Parathyroid adenoma (tissue), 2 donors: ENCODE measurements at regions not wholly inside any gene's neighbourhood (a gene's known extent, or its start where the extent isn't known, plus 50 kb on each side); places are given as distances from the start of the nearest gene placed in this dataset.

ENCODE experiments used
- H2AFZ ChIP-seq: fragments of 300-600 bp; sonication (generic); one replicate; pipeline ENCODE4 v1.7.0; 2017; ENCODE audit warnings: antibody characterized with exemption, mild to moderate bottlenecking
- H3K27ac ChIP-seq: fragments of 300-600 bp; sonication (generic); one replicate; pipeline ENCODE4 v1.7.0; 2017
- H3K27me3 ChIP-seq: fragments of 300-600 bp; sonication (generic); one replicate; pipeline ENCODE4 v1.7.0; 2017; ENCODE audit warnings: low read length; ENCODE audit not compliant: control insufficient read depth, insufficient read depth
- H3K36me3 ChIP-seq: fragments of 300-600 bp; sonication (generic); one replicate; pipeline ENCODE4 v1.7.0; 2017; ENCODE audit warnings: low read length; ENCODE audit not compliant: control insufficient read depth, insufficient read depth
- H3K4me1 ChIP-seq: fragments of 300-600 bp; sonication (generic); one replicate; pipeline ENCODE4 v1.7.0; 2017; ENCODE audit warnings: control low read depth
- H3K4me2 ChIP-seq: fragments of 300-600 bp; sonication (generic); one replicate; pipeline ENCODE4 v1.7.0; 2017; ENCODE audit warnings: low read length
- H3K4me3 ChIP-seq: fragments of 300-600 bp; sonication (generic); one replicate; pipeline ENCODE4 v1.7.0; 2017; ENCODE audit warnings: low read depth, low read length
- H3K79me2 ChIP-seq: fragments of 300-600 bp; sonication (generic); one replicate; pipeline ENCODE4 v1.7.0; 2017; ENCODE audit warnings: control low read depth
- H3K9ac ChIP-seq: fragments of 300-600 bp; sonication (generic); one replicate; pipeline ENCODE4 v1.7.0; 2017; ENCODE audit warnings: mild to moderate bottlenecking
- H3K9me3 ChIP-seq: fragments of 300-600 bp; sonication (generic); one replicate; pipeline ENCODE4 v1.7.0; 2017; ENCODE audit warnings: low read length; ENCODE audit not compliant: control insufficient read depth
- TF ChIP-seq, protein P1 (sequence below): fragments of 300-600 bp; sonication (generic); IDR thresholded peaks from one replicate; pipeline ENCODE4 v1.7.0; 2017; ENCODE audit warnings: antibody characterized with exemption, mild to moderate bottlenecking
- donor health status: primary hyperparathyroidism.

DNA sequence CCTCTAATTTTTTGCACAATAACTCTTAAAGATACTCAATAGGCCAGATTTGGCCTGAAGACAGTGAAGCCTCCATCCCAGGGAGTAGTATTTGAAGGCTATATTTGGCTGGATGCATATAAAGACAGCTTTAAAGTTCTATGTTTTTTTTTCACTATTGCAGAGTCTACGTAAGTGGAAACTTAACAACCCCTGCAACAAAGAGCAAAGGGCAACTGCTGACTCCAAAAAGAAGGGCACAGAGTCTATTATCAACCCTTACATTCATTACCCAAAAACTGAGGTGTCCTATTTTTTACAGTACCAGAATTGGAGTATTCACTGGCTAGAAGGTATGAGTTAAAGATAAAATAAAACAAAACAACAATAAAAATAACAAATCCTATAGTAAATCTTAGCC lies 329.8 kb upstream of the PKN2 start:
- H3K4me3 ChIP-seq: no peak overlapping the region
- H3K4me2 ChIP-seq: no peak overlapping the region
- no peaks in the 10 kb centered on the region for H3K4me1 ChIP-seq
- TF ChIP-seq, protein P1, sequence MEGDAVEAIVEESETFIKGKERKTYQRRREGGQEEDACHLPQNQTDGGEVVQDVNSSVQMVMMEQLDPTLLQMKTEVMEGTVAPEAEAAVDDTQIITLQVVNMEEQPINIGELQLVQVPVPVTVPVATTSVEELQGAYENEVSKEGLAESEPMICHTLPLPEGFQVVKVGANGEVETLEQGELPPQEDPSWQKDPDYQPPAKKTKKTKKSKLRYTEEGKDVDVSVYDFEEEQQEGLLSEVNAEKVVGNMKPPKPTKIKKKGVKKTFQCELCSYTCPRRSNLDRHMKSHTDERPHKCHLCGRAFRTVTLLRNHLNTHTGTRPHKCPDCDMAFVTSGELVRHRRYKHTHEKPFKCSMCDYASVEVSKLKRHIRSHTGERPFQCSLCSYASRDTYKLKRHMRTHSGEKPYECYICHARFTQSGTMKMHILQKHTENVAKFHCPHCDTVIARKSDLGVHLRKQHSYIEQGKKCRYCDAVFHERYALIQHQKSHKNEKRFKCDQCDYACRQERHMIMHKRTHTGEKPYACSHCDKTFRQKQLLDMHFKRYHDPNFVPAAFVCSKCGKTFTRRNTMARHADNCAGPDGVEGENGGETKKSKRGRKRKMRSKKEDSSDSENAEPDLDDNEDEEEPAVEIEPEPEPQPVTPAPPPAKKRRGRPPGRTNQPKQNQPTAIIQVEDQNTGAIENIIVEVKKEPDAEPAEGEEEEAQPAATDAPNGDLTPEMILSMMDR: no peak
- no peak overlapping the region for H3K9ac ChIP-seq
- no peaks in the 10 kb centered on the region for H3K36me3 ChIP-seq
- no peaks in the 10 kb centered on the region for H3K79me2 ChIP-seq
- no peaks in the 10 kb centered on the region for H3K9me3 ChIP-seq
- H3K27me3 ChIP-seq: no peaks in the 10 kb centered on the region
- H3K27ac ChIP-seq: no peak overlapping the region
- no peak overlapping the region for H2AFZ ChIP-seq

DNA sequence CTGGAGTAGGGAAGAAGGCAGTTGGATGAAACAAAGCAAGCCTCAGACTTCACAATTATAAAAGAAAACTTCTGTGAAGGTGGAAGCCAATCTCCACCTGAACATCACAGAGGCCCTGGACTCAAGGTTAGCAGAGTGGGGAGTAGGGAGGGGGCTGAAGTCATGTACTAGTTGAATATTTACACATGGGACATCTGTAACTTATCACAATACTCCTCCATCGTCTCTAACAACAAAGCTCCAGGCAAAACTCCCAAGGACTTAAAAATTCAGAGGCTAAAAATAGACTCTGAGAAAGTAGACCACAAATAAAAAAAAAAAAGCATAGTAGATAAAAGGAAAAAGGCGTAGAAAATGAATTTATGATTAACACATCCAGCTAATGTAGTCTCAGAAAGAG lies 326.3 kb upstream of the PKN2 start:
- Histone ChIP-seq H3K4me3 (no peak overlapping the region), H3K36me3 (no peaks in the 10 kb centered on the region), H3K9me3 (no peaks in the 10 kb centered on the region), H3K4me1 (no peaks in the 10 kb centered on the region), H3K27me3 (no peaks in the 10 kb centered on the region), H3K27ac (no peak overlapping the region), H2AFZ (no peak overlapping the region), H3K9ac (no peak overlapping the region), H3K4me2 (no peak overlapping the region), H3K79me2 (no peaks in the 10 kb centered on the region)
- TF ChIP-seq, protein P1: no peak

DNA sequence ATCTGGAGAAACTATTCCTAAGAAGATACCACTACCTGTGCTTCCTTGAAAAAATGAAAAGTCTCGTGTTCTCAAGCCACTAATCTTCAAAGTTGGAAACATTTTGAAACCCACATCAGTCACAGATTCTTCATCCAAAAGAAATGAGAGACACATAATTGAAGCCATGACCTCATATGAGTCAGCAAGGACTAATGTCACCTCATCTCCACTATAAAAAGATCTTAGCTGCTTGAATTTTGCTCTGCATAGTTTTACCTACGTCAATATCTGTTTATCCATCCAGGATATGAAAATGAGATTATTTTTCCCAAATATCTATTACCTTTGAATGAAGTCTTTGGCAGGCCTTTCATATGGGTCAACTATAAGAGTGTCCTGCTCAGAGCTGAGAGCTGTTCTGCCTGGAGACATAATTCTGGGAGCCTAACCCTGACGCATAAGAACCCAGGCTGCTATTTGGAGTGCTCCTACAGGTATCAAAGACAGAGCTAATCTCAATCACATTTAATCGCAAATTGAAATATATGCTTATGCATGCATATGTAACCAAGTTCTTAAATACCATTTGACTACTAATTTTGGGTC lies 312.5 kb upstream of the PKN2 start:
- Histone ChIP-seq H3K79me2 (no peaks in the 10 kb centered on the region), H3K27ac (no peak overlapping the region), H3K4me2 (no peak overlapping the region), H3K36me3 (no peaks in the 10 kb centered on the region), H3K4me3 (no peak overlapping the region), H2AFZ (no peak overlapping the region), H3K9me3 (no peaks in the 10 kb centered on the region), H3K9ac (no peak overlapping the region), H3K27me3 (no peaks in the 10 kb centered on the region), H3K4me1 (no peaks in the 10 kb centered on the region)
- TF ChIP-seq, protein P1: no peak

DNA sequence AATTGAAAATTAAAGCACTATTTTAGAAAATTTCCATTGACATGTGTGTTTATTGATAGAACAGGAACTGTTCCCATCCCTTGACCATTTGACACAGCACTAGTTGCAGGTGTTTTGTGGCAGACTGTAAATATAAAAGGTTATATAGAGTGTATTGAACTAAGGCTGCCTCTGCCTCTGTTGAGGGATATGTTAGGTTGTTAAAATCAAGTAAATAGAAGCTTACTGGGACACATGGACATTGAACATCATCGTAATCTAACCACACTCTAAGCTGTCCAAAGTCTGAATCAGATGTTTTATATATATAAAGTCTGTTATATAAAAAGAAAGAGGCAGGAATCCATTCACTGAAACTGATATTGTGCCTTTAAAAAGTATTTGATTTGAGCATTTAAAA lies 308.1 kb upstream of the PKN2 start:
- H3K9ac ChIP-seq: no peak overlapping the region
- H3K36me3 ChIP-seq: no peaks in the 10 kb centered on the region
- H3K79me2 ChIP-seq: no peaks in the 10 kb centered on the region
- H3K9me3 ChIP-seq: no peaks in the 10 kb centered on the region
- no peak overlapping the region for H3K27ac ChIP-seq
- no peak overlapping the region for H2AFZ ChIP-seq
- no peaks in the 10 kb centered on the region for H3K27me3 ChIP-seq
- H3K4me2 ChIP-seq: no peak overlapping the region
- TF ChIP-seq, protein P1: no peak
- H3K4me3 ChIP-seq: no peak overlapping the region
- H3K4me1 ChIP-seq: no peaks in the 10 kb centered on the region

DNA sequence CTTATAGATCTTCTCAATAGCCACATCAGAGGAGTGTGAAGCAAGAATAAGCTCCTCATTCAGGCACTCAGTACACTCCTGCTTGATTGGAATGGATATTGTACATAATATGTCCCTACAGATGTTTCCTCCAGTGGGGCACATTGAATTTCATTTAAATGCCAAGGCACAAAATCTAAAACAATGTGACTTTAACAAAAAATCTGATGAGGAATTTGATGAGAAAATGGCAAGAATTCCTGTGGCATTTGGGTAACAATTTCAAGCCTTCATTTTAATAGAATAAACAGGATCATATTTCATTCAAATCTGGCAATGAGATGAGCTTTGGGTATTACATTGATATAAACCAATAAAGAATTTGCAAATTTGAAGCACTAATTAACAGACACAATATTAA lies 307.7 kb upstream of the PKN2 start:
- no peaks in the 10 kb centered on the region for H3K4me1 ChIP-seq
- no peaks in the 10 kb centered on the region for H3K27me3 ChIP-seq
- no peak overlapping the region for H3K9ac ChIP-seq
- no peak overlapping the region for H2AFZ ChIP-seq
- no peaks in the 10 kb centered on the region for H3K79me2 ChIP-seq
- H3K4me2 ChIP-seq: no peak overlapping the region
- H3K9me3 ChIP-seq: no peaks in the 10 kb centered on the region
- no peaks in the 10 kb centered on the region for H3K36me3 ChIP-seq
- H3K4me3 ChIP-seq: no peak overlapping the region
- TF ChIP-seq, protein P1: no peak
- no peak overlapping the region for H3K27ac ChIP-seq
